ENCODE measurements at regions not wholly inside any gene's neighbourhood (a gene's known extent, or its start where the extent isn't known, plus 50 kb on each side); places are given as distances from the start of the nearest gene placed in this dataset.

DNA sequence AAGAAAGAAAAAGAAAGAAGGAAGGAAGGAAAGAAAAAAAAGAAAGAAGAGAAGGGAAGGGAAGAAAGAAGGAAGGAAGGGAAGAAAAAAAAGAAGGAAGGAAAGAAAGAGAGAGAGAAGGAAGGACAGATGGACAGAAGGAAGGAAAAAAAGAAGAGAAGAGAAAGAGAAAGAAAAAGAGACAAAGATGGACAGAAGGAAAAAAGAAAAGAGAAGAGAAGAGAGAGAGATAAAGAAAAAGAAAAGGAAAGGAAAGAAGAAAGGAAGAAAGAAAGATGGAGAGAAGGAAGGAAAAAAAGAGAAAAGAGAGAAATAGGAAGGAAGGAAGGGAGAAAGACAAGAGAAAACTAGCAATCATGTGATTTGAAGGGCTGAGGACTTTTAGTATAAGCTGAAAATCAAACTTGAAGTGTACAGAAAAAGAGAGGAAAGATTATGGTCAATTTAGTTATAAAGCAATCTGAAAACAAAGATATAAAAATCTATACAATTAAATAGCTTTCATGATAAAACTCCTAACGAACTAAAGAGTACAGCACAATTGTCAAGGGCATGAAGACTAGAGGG, 115.3 kb downstream of the LTN1 start:
- POLR2A ChIA-PET = no interaction called here
- TF ChIP-seq, protein P1, sequence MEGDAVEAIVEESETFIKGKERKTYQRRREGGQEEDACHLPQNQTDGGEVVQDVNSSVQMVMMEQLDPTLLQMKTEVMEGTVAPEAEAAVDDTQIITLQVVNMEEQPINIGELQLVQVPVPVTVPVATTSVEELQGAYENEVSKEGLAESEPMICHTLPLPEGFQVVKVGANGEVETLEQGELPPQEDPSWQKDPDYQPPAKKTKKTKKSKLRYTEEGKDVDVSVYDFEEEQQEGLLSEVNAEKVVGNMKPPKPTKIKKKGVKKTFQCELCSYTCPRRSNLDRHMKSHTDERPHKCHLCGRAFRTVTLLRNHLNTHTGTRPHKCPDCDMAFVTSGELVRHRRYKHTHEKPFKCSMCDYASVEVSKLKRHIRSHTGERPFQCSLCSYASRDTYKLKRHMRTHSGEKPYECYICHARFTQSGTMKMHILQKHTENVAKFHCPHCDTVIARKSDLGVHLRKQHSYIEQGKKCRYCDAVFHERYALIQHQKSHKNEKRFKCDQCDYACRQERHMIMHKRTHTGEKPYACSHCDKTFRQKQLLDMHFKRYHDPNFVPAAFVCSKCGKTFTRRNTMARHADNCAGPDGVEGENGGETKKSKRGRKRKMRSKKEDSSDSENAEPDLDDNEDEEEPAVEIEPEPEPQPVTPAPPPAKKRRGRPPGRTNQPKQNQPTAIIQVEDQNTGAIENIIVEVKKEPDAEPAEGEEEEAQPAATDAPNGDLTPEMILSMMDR (IDR thresholded peaks at IDR 0.05; ENCODE audit: insufficient read depth, low read length, missing control alignments) = no peak
- no peak overlapping the region for H3K4me3 ChIP-seq (ENCODE audit: low read depth, low read length)
- CTCF ChIA-PET = no interaction called here
- DNase-seq (ENCODE audit: low read depth, low spot score) = no peak

DNA sequence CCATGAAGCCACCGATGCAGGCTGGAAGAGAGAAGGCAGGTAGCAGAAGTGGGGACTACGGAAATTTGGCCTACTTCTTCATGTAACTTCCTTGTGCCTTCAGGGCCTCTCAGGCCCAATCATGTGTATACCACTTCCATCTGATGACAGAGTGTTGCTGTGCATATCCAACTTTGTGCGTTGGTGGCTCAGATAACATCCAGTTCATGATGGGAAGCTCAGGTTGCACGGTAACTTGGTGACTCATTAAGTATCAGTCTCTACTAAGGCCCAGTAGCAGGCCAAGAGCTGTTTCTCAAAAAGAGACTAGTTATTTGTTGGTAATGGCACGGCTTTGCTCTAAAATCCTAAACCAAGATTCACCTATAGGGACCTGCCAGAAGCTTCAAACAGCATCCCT, 117.6 kb downstream of the LTN1 start:
- no peak overlapping the region for H3K4me3 ChIP-seq (ENCODE audit: low read depth, low read length)
- ChIA-PET CTCF (no interaction called here), POLR2A (interaction anchor here (1.1 kb wide), 1 partner anchor 9 kb away, joined by 3 read pairs; no protein-coding TSS in a partner anchor)
- TF ChIP-seq, protein P1 (IDR thresholded peaks at IDR 0.05; ENCODE audit: insufficient read depth, low read length, missing control alignments) = no peak
- no peak for DNase-seq (ENCODE audit: low read depth, low spot score)

DNA sequence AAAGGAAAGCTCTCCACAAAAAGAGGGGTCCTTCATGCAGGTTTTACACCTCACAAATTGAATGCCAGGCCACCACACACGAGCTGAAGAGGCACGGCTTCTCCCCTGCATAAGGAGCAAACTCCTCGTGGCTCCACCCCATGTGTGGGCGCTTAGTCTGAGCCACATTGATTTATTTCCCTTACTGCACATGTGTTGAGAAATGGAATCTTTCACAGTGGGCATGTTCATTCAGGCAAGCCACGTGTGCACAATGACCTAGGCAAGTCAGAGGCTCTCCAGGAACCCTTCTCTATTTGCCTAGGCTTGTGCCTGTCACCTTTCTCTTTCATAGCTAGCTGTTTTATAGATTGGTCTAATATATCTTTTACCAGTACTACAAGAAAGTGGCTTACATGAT, 120.5 kb downstream of the LTN1 start:
- ChIA-PET POLR2A (interaction anchor here (0.7 kb wide), 1 partner anchor 12 kb away, joined by 3 read pairs; no protein-coding TSS in a partner anchor), CTCF (no interaction called here)
- H3K4me3 ChIP-seq (ENCODE audit: low read depth, low read length) = no peak overlapping the region
- DNase-seq (ENCODE audit: low read depth, low spot score) = no peak
- TF ChIP-seq, protein P1 (IDR thresholded peaks at IDR 0.05; ENCODE audit: insufficient read depth, low read length, missing control alignments) = no peak

DNA sequence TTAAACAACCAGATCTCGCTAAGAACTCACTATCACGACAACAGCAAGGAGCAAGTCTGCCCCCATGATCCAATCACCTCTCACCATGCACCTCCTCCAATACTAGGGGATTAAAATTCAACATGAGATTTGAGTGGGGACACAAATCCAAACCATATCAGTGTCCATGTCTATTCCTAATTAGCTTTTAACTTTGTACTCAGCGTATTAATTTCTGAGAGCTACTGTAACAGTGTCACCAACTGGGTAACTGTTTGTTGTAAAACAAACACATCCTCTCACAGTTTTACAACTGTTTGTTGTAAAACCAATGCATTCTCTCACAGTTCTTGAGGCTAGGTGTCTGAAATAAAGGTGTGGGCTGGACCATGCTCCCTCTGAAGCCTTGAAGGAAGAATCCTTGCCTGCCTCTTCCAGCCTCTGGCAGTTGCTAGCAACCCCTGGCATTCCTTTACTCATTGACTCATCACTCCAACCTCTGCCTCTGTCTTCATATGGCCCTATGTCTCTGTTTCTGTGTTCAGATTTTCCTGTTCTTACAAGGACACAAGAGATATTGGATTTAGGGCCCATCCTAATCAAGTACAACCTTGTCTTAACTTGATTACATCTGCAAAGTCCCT, 121.2 kb downstream of the LTN1 start:
- no peak overlapping the region for H3K4me3 ChIP-seq (ENCODE audit: low read depth, low read length)
- ChIA-PET POLR2A (interaction anchor here (0.6 kb wide), 1 partner anchor 1906 kb away, joined by 3 read pairs; no protein-coding TSS in a partner anchor), CTCF (no interaction called here)
- DNase-seq (ENCODE audit: low read depth, low spot score) = no peak
- TF ChIP-seq, protein P1 (IDR thresholded peaks at IDR 0.05; ENCODE audit: insufficient read depth, low read length, missing control alignments) = no peak

DNA sequence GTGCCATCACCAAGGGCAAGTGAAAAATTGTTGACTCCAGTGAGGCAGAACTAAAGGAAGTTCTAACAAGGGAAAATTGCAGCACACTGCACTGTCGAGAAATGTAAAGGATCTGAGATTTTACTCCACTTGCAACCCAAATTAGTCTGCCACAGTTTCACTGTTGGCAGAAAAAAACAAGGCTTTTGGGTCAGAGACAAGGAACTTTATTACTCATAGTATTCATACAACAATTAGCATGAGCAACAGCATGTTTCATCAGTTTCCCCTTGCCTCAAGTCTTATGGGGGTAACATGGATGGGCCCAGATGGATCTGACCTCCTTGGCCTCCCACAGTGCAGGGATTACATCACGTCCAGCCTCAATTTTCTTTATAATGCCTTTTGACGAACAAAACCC, 125.3 kb downstream of the LTN1 start:
- ChIA-PET CTCF (no interaction called here), POLR2A (no interaction called here)
- DNase-seq (ENCODE audit: low read depth, low spot score) = no peak
- TF ChIP-seq, protein P1 (IDR thresholded peaks at IDR 0.05; ENCODE audit: insufficient read depth, low read length, missing control alignments) = no peak
- H3K4me3 ChIP-seq (ENCODE audit: low read depth, low read length) = no peak overlapping the region

DNA sequence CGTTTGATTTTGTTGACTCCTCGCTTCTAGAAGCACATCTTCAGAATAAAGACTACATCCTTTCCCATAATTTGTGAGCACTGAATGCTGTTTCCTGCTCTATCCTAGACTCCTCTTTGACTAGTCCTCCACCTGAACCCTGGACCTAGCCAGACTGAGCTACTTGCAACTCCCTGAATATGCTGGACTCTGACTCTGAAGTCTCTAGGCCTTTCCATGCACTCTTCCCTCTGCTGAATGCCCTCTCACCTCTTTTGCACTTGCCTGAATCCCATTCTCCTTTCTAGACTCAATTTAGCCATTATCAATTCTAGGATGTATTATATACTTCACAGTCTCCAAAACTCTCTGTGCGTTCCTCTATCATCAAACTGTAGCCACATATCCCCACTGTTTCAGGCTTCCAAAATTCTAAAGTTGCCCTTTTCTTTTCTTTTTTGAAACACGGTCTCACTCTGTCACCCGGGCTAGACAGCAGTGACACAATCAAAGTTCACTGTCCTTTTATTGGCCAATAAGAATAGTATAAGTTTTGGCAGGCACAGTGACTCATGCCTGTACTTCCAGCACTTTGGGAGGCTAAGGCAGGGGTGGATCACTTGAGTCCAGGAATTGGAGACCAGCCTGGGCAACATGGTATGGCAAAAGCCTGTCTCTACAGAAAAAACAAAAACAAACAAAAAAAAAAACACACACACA, 127.0 kb downstream of the LTN1 start:
- CTCF ChIA-PET = no interaction called here
- POLR2A ChIA-PET = no interaction called here
- TF ChIP-seq, protein P1 (IDR thresholded peaks at IDR 0.05; ENCODE audit: insufficient read depth, low read length, missing control alignments) = no peak
- no peak overlapping the region for H3K4me3 ChIP-seq (ENCODE audit: low read depth, low read length)
- no peak for DNase-seq (ENCODE audit: low read depth, low spot score)

All from AG04449 (cell line).